MM.1S (cell line): ENCODE measurements at regions not wholly inside any gene's neighbourhood (a gene's known extent, or its start where the extent isn't known, plus 50 kb on each side); places are given as distances from the start of the nearest gene placed in this dataset.

Experiments used
- CTCF ChIP-seq: fragments of 300-600 bp; sonication (generic); IDR thresholded peaks from 2 replicates; pipeline ENCODE4 v1.5.1; 2016; ENCODE audit warnings: antibody characterized with exemption, low read length, mixed read lengths
- EZH2 ChIP-seq: fragments of 300-600 bp; sonication (generic); optimal IDR thresholded peaks from 2 replicates; pipeline ENCODE3; 2017; ENCODE audit warnings: low read depth, mild to moderate bottlenecking, antibody characterized with exemption, low read length, mixed read lengths
- EZH2phosphoT487 ChIP-seq: fragments of 300-600 bp; sonication (generic); IDR thresholded peaks from 2 replicates; pipeline ENCODE4 v1.6.1; 2018; ENCODE audit warnings: antibody characterized with exemption, low read length

DNA sequence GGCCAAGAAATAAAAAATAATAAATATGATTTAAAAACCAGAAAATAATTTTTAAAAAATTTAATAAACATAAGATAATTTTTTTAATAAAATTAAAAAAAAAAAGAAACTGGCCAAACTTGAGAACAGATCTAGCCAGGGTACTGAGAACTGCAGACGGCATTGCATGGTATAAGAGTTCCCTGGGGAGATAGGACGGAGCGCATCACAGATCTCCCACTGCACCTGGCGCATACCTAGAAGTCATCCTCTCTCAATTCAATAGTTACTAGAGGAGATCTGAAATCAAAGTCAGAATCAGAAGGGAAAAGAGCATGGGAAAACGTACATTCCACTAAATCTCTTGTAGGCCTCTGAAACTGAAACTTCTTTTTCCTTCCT, 58.9 kb upstream of the BCL2L14 start:
- TF ChIP-seq EZH2 (no peak), CTCF (no peak), EZH2phosphoT487 (no peak)
